NCI-H1105 treated with DMSO at 0.1 percent for 48 hours (cell line): ENCODE measurements at regions not wholly inside any gene's neighbourhood (a gene's known extent, or its start where the extent isn't known, plus 50 kb on each side); places are given as distances from the start of the nearest gene placed in this dataset.

ENCODE experiments used
- DNase-seq: peaks from one replicate; lab custom pipeline; 2025; lab: John Stamatoyannopoulos, UW

GRCh38 chr13:40480012-40480914 is 186.2 kb downstream of the FOXO1 start:
- no peak for DNase-seq

GRCh38 chr13:40480915-40481516 is 185.4 kb downstream of the FOXO1 start:
- DNase-seq = no peak

- no peak for DNase-seq
These were observed 182.8 kb downstream of the FOXO1 start for GRCh38 chr13:40483601-40484000.

DNA sequence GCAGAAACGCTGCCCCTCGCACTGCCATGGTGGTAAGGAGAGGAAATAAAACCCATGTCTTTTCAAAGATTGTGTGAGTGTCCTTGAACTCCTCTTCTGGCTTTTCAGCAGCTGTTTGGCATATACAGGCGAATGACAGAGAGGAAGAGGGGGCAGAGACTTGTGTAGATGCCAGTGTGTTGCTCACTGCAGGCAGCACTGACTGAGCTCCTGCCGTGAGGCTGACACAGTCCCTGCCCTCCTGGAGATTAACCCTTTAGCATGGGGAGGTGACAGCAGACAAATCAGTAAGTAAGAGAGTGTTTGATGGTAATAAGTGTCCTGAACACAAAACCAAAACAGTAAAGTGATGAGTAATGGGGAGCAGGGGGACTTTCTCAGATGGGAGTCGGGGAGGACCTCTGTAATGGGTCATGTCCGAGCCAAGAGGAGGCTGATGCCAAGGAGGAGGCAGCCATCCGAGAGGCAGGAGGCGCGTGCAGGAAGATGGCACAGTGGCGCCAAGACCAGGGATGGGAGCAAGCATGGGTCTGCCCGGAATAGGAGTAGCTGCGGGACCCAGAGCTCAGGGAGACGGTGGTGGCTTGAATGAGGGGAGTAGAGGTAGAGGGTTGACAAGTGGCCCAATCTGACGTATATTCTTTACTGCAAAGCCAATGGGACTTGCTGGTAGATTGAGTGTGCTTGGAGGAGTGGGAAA is 182.2 kb downstream of the FOXO1 start:
- no peak for DNase-seq

DNA sequence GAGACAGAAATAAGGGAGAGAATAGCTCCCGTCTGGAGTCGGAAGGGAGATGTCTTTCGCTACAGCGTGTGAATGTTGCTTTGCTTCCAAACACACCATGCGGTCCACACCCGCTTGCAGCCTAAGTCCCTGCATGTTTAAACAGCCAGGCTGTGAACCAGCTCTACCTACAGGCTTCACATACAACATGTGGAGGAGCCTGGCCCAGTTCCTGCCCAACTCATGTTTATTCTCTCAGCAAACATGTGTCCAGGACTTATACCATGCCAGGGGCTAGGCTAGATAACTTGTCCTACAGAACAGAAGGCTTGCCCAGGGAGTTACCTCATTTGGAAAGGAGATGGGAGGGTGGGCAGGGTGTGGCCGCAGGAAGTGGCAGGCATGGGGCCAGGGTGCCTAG is 181.5 kb downstream of the FOXO1 start:
- DNase-seq = no peak

DNA sequence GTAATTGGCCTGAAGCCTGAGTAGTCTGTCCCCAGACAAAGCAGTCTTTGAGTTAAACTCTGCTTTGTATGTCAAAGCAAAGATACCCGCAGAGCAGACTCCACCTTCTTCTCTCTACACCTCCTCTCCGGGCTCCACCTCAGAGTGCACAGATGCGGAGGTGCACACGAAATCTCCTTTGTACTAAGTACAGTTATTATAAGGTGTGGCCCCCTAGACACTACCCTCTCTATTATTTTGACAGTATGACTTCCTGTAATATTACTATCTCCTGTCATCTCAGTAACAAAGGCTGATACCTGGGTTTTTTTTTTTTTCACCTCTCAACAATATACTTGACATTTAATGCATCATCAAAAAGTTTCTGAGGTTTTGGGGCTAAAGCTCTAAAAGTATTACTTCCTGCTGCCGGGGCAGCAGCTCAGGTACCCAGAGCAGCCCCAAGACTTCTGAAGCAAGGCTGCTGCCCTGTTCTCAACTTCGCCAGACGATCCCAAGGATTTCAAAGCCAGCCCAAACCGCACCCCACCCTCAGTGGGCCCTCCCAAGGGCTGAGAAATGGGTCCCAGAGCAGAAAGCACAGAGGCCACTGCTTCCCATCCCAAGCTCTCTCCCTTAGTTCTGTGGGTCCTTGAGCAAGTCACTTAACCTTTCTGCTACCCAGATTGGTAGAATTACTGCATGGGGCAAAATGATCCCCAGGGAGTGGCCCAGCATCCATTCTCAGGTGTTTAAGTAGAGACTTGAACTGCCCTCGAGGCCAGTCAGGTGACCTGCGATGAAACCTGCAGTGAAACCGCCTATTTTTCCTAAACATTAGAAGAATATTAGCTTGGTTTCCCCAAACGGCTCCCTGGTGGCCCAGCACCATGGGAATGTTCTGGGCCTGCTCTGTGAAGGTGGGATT is 180.6 kb downstream of the FOXO1 start:
- no peak for DNase-seq

GRCh38 chr13:40486518-40487163 is 179.8 kb downstream of the FOXO1 start:
- DNase-seq = no peak

- DNase-seq = no peak
These were observed 177.5 kb downstream of the FOXO1 start for GRCh38 chr13:40488869-40489391.

- peak; percentile 80 for DNase-seq
These were observed 176.2 kb downstream of the FOXO1 start for GRCh38 chr13:40490086-40490758.

DNA sequence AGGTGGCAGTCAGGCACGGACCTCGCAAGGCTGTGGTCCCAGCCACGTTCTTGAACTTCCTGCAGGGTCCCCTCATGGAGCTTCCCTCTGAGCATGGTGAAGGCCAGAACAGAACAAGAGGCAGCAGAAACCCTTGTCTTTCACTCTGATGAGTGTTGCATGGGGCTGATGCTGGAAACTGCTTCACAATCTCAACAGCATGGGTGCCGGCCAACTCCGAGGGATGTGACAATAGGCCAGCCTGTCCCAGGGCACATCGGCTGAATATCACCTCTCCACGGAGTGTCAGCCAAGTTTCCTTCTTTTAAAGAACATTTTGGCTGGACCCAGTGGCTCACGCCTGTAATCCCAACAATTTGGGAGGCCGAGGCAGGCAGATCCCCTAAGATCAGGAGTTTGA is 173.9 kb downstream of the FOXO1 start:
- DNase-seq = no peak

DNA sequence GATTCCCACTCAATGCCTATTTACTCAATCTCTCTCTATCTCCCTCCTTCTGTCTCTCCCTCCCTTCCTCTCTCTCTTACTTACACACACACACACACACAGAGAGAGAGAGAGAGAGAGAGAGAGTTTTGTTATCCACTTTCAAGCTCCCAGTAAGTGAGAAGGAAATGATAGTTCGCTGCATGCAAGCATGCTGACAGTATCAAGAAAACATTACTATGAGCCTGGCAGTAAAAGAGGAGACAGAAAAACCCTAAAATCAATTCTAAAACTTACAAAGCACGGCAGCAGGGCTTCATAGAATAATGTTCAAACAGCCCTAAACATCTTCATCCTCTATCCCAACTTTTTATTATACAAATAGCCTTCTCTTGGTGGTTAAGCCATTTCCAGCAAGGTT is 171.9 kb downstream of the FOXO1 start:
- DNase-seq = no peak

GRCh38 chr13:40494946-40495620 is 171.4 kb downstream of the FOXO1 start:
- no peak for DNase-seq

DNA sequence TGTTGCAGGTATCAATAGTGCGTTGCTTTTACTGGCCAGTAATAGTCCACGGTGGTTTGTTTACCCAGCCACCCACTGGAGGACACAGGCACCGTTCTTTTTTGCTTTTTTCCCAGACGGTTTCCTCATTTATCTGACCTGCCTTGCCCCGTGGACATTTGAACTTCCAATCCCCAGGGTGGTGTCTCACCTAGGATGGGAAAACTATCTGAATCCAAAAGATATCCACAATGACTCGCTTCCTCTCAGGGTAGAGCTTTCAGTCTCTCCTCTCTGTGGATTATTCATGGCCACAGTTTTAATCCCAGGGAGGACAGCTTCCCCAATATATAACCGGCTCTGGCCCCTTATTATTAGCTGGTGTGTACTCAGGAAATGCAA is 170.8 kb downstream of the FOXO1 start:
- DNase-seq = no peak

GRCh38 chr13:40496035-40496810 is 170.2 kb downstream of the FOXO1 start:
- DNase-seq = no peak

GRCh38 chr13:40498461-40498860 is 168.0 kb downstream of the FOXO1 start:
- no peak for DNase-seq

DNA sequence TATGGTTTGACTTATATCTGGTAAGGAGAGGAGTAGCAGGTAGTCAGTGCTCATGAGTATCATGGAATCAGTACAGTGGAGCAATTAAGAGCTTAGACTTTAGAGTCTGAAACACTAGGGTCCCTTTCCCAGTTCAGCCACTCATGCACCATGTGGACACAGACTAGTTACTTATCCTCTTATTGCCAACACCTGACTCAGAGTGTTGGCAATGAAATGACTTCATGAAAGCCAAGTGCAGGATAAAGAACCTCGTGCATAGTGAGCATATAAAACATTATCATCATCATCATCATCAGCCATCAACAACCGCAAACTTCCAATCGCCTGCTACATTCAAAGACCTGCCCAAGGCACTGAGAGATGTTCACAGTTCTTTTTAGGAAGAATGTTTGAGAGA is 164.2 kb downstream of the FOXO1 start:
- no peak for DNase-seq

GRCh38 chr13:40503011-40503410 is 163.4 kb downstream of the FOXO1 start:
- no peak for DNase-seq

DNA sequence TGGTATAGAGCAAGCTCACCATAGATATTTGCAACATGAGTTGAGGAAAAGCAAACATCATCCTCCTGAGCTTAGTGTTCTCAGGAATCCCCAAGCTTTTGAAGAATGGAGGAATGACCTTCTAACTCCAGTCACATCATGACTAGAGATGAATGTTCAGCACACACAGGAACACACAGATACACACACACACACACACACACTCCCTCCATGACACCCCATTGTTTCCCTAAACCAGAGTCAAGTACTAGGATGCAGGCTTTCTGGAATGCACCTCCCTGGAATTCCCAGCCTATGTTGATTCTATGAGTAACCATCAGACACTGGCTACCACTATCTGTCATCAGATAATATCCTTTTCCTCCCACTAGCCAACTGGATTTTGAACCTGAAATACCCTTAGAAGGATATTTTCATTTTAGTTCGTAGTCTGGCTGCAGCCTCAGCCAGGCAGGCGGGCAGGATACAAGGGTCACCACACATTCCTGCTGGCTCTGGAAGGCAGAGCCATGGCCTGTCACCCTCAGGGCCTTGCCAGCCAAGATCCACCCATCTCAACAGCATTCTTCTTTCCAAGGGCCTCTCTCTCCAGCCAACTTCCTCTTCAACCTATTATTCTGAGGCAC is 162.4 kb downstream of the FOXO1 start:
- DNase-seq = no peak

DNA sequence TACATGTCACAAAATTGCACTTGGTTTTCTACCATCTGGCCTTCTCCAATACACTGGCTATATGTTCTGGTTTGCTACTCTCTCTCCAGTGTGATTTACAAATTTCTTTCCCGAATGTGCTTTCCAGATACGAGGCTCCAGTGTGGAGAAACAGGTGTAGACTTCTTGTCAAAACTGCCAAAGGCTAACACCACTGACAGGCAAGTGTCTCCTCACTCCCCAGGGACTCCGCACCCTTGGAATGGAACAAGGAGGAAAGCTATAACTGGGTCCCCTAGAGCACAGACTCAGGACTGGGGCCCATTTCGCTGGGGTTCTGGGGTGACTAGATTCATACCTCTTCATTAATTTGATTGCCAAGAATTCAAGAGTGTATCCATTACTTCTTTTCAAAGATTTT is 161.8 kb downstream of the FOXO1 start:
- DNase-seq = no peak
